ENCODE measurements at regions not wholly inside any gene's neighbourhood (a gene's known extent, or its start where the extent isn't known, plus 50 kb on each side); places are given as distances from the start of the nearest gene placed in this dataset.

DNA sequence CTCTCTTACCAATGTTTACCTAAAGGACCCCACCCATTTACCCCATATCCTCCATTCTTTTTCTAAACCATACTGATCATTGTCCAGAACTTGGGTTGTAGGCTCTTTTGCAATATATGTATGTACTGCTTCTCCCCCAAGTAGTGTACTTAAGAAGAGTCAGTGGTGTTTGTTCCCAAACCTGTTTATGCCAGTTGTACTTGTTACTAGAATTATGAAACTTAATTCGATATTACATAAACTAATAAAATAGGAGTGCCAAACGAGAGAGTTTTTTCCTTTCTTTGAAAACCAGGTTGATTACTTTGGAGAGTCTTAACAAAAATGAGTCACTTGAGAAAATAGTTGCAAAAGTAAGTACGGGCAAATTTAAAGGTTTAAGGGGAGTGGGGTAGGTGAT, 96.3 kb downstream of the GEMIN8 start:
- in situ Hi-C loops (cut with HindIII; ENCODE audit: low sequenced_read_pairs) = no loop called here
- DNase-seq (ENCODE audit: low read depth) = no peak
- TF ChIP-seq, protein P1, sequence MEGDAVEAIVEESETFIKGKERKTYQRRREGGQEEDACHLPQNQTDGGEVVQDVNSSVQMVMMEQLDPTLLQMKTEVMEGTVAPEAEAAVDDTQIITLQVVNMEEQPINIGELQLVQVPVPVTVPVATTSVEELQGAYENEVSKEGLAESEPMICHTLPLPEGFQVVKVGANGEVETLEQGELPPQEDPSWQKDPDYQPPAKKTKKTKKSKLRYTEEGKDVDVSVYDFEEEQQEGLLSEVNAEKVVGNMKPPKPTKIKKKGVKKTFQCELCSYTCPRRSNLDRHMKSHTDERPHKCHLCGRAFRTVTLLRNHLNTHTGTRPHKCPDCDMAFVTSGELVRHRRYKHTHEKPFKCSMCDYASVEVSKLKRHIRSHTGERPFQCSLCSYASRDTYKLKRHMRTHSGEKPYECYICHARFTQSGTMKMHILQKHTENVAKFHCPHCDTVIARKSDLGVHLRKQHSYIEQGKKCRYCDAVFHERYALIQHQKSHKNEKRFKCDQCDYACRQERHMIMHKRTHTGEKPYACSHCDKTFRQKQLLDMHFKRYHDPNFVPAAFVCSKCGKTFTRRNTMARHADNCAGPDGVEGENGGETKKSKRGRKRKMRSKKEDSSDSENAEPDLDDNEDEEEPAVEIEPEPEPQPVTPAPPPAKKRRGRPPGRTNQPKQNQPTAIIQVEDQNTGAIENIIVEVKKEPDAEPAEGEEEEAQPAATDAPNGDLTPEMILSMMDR (IDR thresholded peaks at IDR 0.05; ENCODE audit: low read depth, low read length, missing control alignments) = no peak
- no peak overlapping the region for H3K4me3 ChIP-seq (ENCODE audit: low read depth, low read length)

DNA sequence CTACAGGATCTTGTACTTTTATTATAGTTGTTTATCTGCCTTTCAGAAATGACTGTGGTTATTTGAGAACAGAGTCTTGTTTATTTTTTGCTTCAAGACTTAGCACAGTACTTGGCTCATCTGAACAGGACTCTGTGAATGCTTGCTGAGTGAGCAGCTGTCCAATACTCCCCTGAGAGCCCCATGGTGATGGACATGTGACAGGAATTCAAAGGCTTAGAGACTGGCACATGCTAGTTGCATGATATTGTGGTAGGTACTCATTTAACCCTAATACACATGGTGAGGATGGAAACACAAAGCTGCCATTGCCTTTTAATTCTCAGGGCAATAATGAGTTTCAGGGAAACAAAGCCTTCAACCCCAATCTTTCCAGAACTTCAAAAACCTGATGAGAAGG, 97.3 kb downstream of the GEMIN8 start:
- TF ChIP-seq, protein P1 (IDR thresholded peaks at IDR 0.05; ENCODE audit: low read depth, low read length, missing control alignments) = no peak
- in situ Hi-C loops (cut with HindIII; ENCODE audit: low sequenced_read_pairs) = no loop called here
- H3K4me3 ChIP-seq (ENCODE audit: low read depth, low read length) = no peak overlapping the region
- DNase-seq (ENCODE audit: low read depth) = no peak

DNA sequence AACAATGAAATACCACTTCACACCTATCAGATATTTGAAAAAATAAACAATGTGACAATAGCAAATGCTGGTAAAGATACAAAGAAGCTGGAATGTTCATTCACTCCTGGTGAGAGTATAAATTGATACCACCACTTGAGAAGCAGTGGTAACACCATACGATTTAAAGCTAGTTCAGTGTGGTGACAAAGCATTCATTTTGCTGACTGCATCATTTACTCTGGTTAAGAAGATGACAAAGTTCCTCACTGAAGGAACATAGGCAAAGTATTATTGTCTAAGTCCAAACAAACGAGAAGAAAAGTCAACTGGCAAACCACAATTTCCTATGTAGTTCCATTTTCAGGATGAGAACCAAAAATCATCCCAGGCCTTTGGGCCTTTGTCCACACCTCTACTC, 102.5 kb downstream of the GEMIN8 start:
- TF ChIP-seq, protein P1 (IDR thresholded peaks at IDR 0.05; ENCODE audit: low read depth, low read length, missing control alignments) = no peak
- no peak overlapping the region for H3K4me3 ChIP-seq (ENCODE audit: low read depth, low read length)
- DNase-seq (ENCODE audit: low read depth) = no peak
- in situ Hi-C loops (cut with HindIII; ENCODE audit: low sequenced_read_pairs) = no loop called here

DNA sequence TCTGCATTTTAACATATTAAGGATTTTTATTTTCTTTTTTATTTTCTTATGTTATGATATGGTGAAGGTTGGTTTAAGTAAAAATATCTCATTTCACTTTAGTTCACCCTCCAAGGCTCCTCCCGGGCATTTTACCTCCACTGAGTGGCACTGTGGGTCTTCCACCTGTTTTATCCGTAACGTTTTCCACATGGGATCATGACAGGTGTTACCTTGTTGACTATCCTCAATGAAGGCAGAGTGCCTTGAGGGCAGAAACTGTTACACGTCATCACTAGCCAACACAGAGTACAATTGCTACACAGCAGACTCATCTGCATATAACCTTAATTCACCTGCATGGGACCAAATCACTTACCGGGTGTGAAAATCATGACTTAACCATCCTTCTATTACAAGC, 105.8 kb downstream of the GEMIN8 start:
- TF ChIP-seq, protein P1 (IDR thresholded peaks at IDR 0.05; ENCODE audit: low read depth, low read length, missing control alignments) = no peak
- in situ Hi-C loops (cut with HindIII; ENCODE audit: low sequenced_read_pairs) = no loop called here
- no peak overlapping the region for H3K4me3 ChIP-seq (ENCODE audit: low read depth, low read length)
- DNase-seq (ENCODE audit: low read depth) = no peak

DNA sequence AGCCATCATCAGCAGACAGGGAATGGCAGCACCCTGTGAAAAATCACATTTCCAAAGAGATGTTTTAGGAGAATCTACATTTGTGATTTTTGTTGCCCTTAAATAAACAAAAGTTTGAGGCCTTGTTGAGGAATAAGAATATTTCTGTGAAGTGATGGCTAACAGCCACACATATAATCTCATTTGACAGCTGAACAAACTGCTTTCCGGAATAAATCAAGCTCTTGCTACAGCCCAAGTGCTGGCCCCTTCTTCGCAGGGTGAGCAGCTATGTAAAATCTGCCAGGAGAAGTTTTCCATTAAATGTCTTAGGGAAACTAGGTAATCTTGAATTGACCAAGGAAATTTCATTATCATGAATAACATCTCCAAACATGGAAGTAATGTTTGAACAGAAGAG, 106.4 kb upstream of the GPM6B start:
- no peak for DNase-seq (ENCODE audit: low read depth)
- in situ Hi-C loops (cut with HindIII; ENCODE audit: low sequenced_read_pairs) = no loop called here
- TF ChIP-seq, protein P1 (IDR thresholded peaks at IDR 0.05; ENCODE audit: low read depth, low read length, missing control alignments) = no peak
- H3K4me3 ChIP-seq (ENCODE audit: low read depth, low read length) = no peak overlapping the region

DNA sequence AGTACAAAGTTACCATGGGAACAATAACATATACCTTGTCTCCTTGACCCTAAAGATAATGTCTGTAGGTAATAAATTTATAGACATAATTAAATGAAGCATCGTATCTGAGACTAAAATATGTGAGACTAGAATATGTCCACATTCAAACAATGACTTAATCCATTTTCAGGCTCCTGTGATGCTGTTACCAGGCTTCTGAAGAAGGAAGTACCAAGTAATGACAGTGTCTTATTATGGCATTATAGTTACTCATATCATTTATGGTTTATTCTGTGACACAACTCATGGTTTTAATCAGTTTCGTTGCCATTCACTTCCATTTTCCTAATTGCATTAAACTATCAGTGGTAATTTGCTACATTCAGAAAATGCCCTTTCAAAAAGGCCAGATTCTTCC, 100.6 kb upstream of the GPM6B start:
- TF ChIP-seq, protein P1 (IDR thresholded peaks at IDR 0.05; ENCODE audit: low read depth, low read length, missing control alignments) = no peak
- no peak for DNase-seq (ENCODE audit: low read depth)
- no peak overlapping the region for H3K4me3 ChIP-seq (ENCODE audit: low read depth, low read length)
- in situ Hi-C loops (cut with HindIII; ENCODE audit: low sequenced_read_pairs) = no loop called here

DNA sequence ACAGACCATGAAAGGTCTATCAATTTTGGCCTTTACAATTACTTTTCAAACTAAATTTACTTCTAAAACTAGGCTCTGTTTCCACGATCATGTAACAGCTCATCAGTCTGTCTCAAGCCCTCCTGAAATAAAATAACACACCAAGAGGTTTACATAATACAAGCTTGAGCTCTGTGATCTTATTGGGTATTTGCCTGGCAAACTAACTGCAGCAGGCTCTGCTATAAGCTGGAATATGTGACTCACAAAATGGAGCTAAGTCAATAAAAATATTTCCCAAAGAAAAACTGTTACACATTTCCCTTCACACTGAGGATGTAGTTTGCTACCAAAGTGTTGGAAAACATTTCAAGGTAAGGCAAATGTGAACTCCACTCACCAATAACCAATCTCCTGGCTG, 94.7 kb upstream of the GPM6B start:
- TF ChIP-seq, protein P1 (IDR thresholded peaks at IDR 0.05; ENCODE audit: low read depth, low read length, missing control alignments) = no peak
- DNase-seq (ENCODE audit: low read depth) = no peak
- in situ Hi-C loops (cut with HindIII; ENCODE audit: low sequenced_read_pairs) = no loop called here
- H3K4me3 ChIP-seq (ENCODE audit: low read depth, low read length) = no peak overlapping the region
